Ovary (tissue), 3 donors: ENCODE measurements at regions not wholly inside any gene's neighbourhood (a gene's known extent, or its start where the extent isn't known, plus 50 kb on each side); places are given as distances from the start of the nearest gene placed in this dataset.

Experiments
- CTCF ChIP-seq, 3 donors: fragments of 450-650 bp in 2 of 3; fragments of 200-600 bp in 1 of 3; IDR thresholded peaks; one replicate each; pipeline versions ENCODE4 v1.5.1 to v1.8.0; 2016 to 2022; ENCODE audit warnings: antibody characterized with exemption in 3 of 3, mild to moderate bottlenecking in 1 of 3
- POLR2A ChIP-seq: fragments of 450-650 bp; IDR thresholded peaks from one replicate; pipeline ENCODE4 v1.6.1; 2017; ENCODE audit warnings: antibody characterized with exemption, mild to moderate bottlenecking, moderate library complexity
- donor health status: DM: no; HTN: no; CAD: no.

- TF ChIP-seq CTCF (IDR thresholded peaks at IDR 0.05) (no peak), POLR2A (no peak)
Measured at GRCh38 chr9:34826999-34827538, 117.1 kb upstream of the CCL21 start.
